Ishikawa (cell line): ENCODE measurements at regions not wholly inside any gene's neighbourhood (a gene's known extent, or its start where the extent isn't known, plus 50 kb on each side); places are given as distances from the start of the nearest gene placed in this dataset.

ENCODE experiments used
- CEBPB ChIP-seq: IDR thresholded peaks from 2 replicates; pipeline ENCODE4 v1.6.1; 2012
- EGR1 ChIP-seq: IDR thresholded peaks from 2 replicates; pipeline ENCODE4 v1.6.1; 2012
- FOXM1 ChIP-seq: IDR thresholded peaks from 2 replicates; pipeline ENCODE4 v1.6.1; 2012; ENCODE audit warnings: low read depth, borderline replicate concordance
- MAX ChIP-seq: IDR thresholded peaks from 2 replicates; pipeline ENCODE4 v1.6.1; 2012
- RAD21 ChIP-seq: IDR thresholded peaks from 2 replicates; pipeline ENCODE4 v1.6.1; 2012; ENCODE audit warnings: low read depth
- TAF1 ChIP-seq: IDR thresholded peaks from 2 replicates; pipeline ENCODE4 v1.6.1; 2012; ENCODE audit warnings: low read depth, mild to moderate bottlenecking
- TCF12 ChIP-seq: IDR thresholded peaks from 2 replicates; pipeline ENCODE4 v1.6.1; 2012; ENCODE audit warnings: low read depth

- no peak for TF ChIP-seq TCF12
- TF ChIP-seq MAX: no peak
- TF ChIP-seq EGR1: no peak
- TF ChIP-seq RAD21: no peak
- no peak for TF ChIP-seq FOXM1
- no peak for TF ChIP-seq TAF1
- TF ChIP-seq CEBPB: no peak
Observed at GRCh38 chr18:24846138-24846537, 385.7 kb downstream of the HRH4 start.
